Calu3 (cell line): ENCODE measurements at regions not wholly inside any gene's neighbourhood (a gene's known extent, or its start where the extent isn't known, plus 50 kb on each side); places are given as distances from the start of the nearest gene placed in this dataset.

Source experiments
- BruUV-seq: library from RNA; stranded (reverse); fragments of 400-500 nt; replicated peaks from 2 replicates; lab custom pipeline; 2021; lab: Mats Ljungman, UMichigan
- CTCF ChIA-PET: fragments of 300-600 bp; sonication (Branson Sonifier 250); formaldehyde crosslinking; loops from one replicate; lab custom pipeline; 2022; ENCODE audit warnings: antibody characterized with exemption; lab: Charles Lee
- DNase-seq: peaks from one replicate; pipeline ENCODE4 v3.0.0; 2022
- H3K27ac Mint-ChIP-seq: one replicate; pipeline ENCODE4 v1.8.0; 2022; ENCODE audit warnings: mixed read lengths; ENCODE audit not compliant: unreplicated experiment
- H3K27me3 Mint-ChIP-seq: one replicate; pipeline ENCODE4 v1.8.0; 2022; ENCODE audit warnings: mixed read lengths; ENCODE audit not compliant: unreplicated experiment
- H3K36me3 Mint-ChIP-seq: one replicate; pipeline ENCODE4 v1.8.0; 2022; ENCODE audit warnings: mild to moderate bottlenecking, moderate library complexity, mixed read lengths; ENCODE audit not compliant: insufficient read depth, unreplicated experiment
- H3K4me1 Mint-ChIP-seq: one replicate; pipeline ENCODE4 v1.8.0; 2022; ENCODE audit warnings: mild to moderate bottlenecking, low read depth, mixed read lengths; ENCODE audit not compliant: unreplicated experiment
- H3K4me3 Mint-ChIP-seq: one replicate; pipeline ENCODE4 v1.8.0; 2022; ENCODE audit warnings: mild to moderate bottlenecking, low read depth, moderate library complexity, mixed read lengths; ENCODE audit not compliant: unreplicated experiment
- H3K9me3 Mint-ChIP-seq: one replicate; pipeline ENCODE4 v1.8.0; 2022; ENCODE audit warnings: low read depth, mixed read lengths; ENCODE audit not compliant: unreplicated experiment
- intact Hi-C: fragments of 100-400 bp; cut with micrococcal nuclease; formaldehyde crosslinking; loops from one replicate; pipeline ENCODE4 v1.10.0; 2022; ENCODE audit not compliant: unreplicated experiment
- TF ChIP-seq, protein P1 (sequence below): fragments of 200-600 bp; IDR thresholded peaks from one replicate; pipeline ENCODE4 v1.8.0; 2022; ENCODE audit warnings: antibody characterized with exemption; ENCODE audit not compliant: unreplicated experiment

GRCh38 chr5:37891832-37892231 is 52.0 kb upstream of the GDNF start:
- TF ChIP-seq, protein P1, sequence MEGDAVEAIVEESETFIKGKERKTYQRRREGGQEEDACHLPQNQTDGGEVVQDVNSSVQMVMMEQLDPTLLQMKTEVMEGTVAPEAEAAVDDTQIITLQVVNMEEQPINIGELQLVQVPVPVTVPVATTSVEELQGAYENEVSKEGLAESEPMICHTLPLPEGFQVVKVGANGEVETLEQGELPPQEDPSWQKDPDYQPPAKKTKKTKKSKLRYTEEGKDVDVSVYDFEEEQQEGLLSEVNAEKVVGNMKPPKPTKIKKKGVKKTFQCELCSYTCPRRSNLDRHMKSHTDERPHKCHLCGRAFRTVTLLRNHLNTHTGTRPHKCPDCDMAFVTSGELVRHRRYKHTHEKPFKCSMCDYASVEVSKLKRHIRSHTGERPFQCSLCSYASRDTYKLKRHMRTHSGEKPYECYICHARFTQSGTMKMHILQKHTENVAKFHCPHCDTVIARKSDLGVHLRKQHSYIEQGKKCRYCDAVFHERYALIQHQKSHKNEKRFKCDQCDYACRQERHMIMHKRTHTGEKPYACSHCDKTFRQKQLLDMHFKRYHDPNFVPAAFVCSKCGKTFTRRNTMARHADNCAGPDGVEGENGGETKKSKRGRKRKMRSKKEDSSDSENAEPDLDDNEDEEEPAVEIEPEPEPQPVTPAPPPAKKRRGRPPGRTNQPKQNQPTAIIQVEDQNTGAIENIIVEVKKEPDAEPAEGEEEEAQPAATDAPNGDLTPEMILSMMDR = no peak
- peaks cover 92% of the 10 kb centered on the region for H3K27me3 Mint-ChIP-seq
- no peaks in the 10 kb centered on the region for H3K4me1 Mint-ChIP-seq
- intact Hi-C loops = loop anchor here (10.0 kb wide), 1 partner anchor 303 kb away; no protein-coding TSS in a partner anchor
- H3K4me3 Mint-ChIP-seq = no peak overlapping the region
- no peak overlapping the region for H3K27ac Mint-ChIP-seq
- no peaks in the 10 kb centered on the region for H3K36me3 Mint-ChIP-seq
- no peak for DNase-seq
- BruUV-seq = no TSS peak
- no peaks in the 10 kb centered on the region for H3K9me3 Mint-ChIP-seq
- CTCF ChIA-PET = no interaction called here

DNA sequence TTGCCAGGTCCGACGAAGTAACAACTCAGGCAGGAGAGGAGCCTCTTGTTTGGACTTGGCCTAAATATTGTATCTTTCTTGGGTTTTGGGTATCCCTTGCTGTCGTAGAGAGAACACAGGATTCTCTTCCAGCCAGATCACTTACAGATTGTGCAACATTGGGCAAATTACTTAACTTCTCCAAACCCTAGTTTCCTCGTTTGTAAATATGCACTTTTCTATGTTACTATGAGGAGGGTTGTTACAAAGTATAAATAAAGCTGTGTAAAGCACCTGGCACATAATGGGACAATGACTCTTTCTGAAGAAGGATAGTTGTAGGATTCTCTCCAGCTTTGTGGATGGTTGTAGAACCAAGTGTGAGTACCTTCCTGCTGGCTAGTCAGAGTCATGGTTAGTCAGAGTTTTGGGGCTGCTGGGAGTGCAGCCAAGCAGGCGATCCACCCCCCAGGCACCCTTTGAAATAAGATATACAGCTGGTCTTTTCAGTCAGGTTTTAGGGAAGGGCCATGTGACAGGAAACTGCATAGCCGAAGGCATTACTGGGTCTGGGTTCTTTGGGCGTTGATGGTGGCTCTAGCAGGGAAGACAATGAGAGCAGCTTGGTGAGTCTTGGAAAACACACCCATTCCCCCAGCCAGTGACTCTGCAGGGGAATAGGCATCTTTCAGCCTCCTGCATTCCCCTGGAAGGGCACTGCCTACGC is 49.9 kb upstream of the GDNF start:
- no peaks in the 10 kb centered on the region for H3K36me3 Mint-ChIP-seq
- intact Hi-C loops = loop anchor here (10.0 kb wide), 1 partner anchor 305 kb away; no protein-coding TSS in a partner anchor
- TF ChIP-seq, protein P1 = no peak
- BruUV-seq = no TSS peak
- H3K4me1 Mint-ChIP-seq = no peaks in the 10 kb centered on the region
- no peak overlapping the region for H3K27ac Mint-ChIP-seq
- H3K9me3 Mint-ChIP-seq = no peaks in the 10 kb centered on the region
- CTCF ChIA-PET = no interaction called here
- no peak for DNase-seq
- H3K4me3 Mint-ChIP-seq = no peak overlapping the region
- H3K27me3 Mint-ChIP-seq = peaks cover 86% of the 10 kb centered on the region
